ENCODE measurements at regions not wholly inside any gene's neighbourhood (a gene's known extent, or its start where the extent isn't known, plus 50 kb on each side); places are given as distances from the start of the nearest gene placed in this dataset.

GRCh38 chr7:94067047-94067446 lies 62.9 kb upstream of the BET1 start:
- Histone ChIP-seq H3F3A (replicated peaks; ENCODE audit: insufficient read depth) (peaks cover 18% of the 10 kb centered on the region), H3K27me3 (ENCODE audit: insufficient read depth) (no peaks in the 10 kb centered on the region), H3K79me2 (ENCODE audit: insufficient read depth) (no peaks in the 10 kb centered on the region), H4K20me1 (ENCODE audit: insufficient read depth) (no peaks in the 10 kb centered on the region), H3K9me3 (no peaks in the 10 kb centered on the region), H3K9me2 (no peaks in the 10 kb centered on the region), H3K4me1 (ENCODE audit: control insufficient read depth in 1 of 2, insufficient read depth in 2 of 2, low read depth in 1 of 2, low read length in 1 of 2) (peaks cover 10 to 14% of the 10 kb centered on the region in 2 experiments), H3K27ac (ENCODE audit: low read depth in 2 of 2, low read length in 1 of 2) (no peak overlapping the region), H3K4me2 (no peak overlapping the region), H3K4me3 (ENCODE audit: low read depth in 2 of 2, low read length in 1 of 2) (no peak overlapping the region), H3K36me3 (replicated peaks in 1 of 2; ENCODE audit: control insufficient read depth in 1 of 2, insufficient read depth in 2 of 2, low read length in 1 of 2) (no peaks in the 10 kb centered on the region), H2AFZ (ENCODE audit: low read depth) (no peak overlapping the region), H3K9ac (no peak overlapping the region)
- 90% methylated on average over 1 of the region's 1 CpG for whole genome bisulfite sequencing (ENCODE audit: low lambda C conversion rate)
- ChIA-PET POLR2A (no interaction called here), CTCF (interaction anchor here (1.0 to 1.8 kb wide), 4 partner anchors 10 to 445 kb away, joined by 3 to 8 read pairs (median 4); no protein-coding TSS in a partner anchor)
- DNase-seq = no peak
- no peak for TF ChIP-seq EP300 (IDR thresholded peaks at IDR 0.05; ENCODE audit: borderline replicate concordance in 1 of 2, low read depth in 1 of 2, low read length in 1 of 2)
- no peak for TF ChIP-seq TAF1 (IDR thresholded peaks at IDR 0.05; ENCODE audit: borderline replicate concordance, low read depth, low read length)

GRCh38 chr7:94067506-94067905 lies 63.4 kb upstream of the BET1 start:
- no peaks in the 10 kb centered on the region for H4K20me1 ChIP-seq (ENCODE audit: insufficient read depth)
- H3K36me3 ChIP-seq (replicated peaks in 1 of 2; ENCODE audit: control insufficient read depth in 1 of 2, insufficient read depth in 2 of 2, low read length in 1 of 2) = no peaks in the 10 kb centered on the region
- H3K27me3 ChIP-seq (ENCODE audit: insufficient read depth) = no peaks in the 10 kb centered on the region
- H3K9ac ChIP-seq = no peak overlapping the region
- no peak overlapping the region for H3K27ac ChIP-seq (ENCODE audit: low read depth in 2 of 2, low read length in 1 of 2)
- WGBS (ENCODE audit: low lambda C conversion rate) = 96% methylated on average over 3 of the region's 3 CpGs
- no peak overlapping the region for H3K4me2 ChIP-seq
- TF ChIP-seq POLR2AphosphoS5 (IDR thresholded peaks at IDR 0.05; ENCODE audit: low read depth, low read length) (no peak), NFIC (IDR thresholded peaks at IDR 0.05; ENCODE audit: borderline replicate concordance) (no peak), MXI1 (IDR thresholded peaks at IDR 0.05; ENCODE audit: low read depth, low read length) (no peak), USF1 (IDR thresholded peaks at IDR 0.05; ENCODE audit: borderline replicate concordance, low read depth) (no peak), SIN3A (IDR thresholded peaks at IDR 0.05; ENCODE audit: borderline replicate concordance, low read depth, low read length) (no peak), ZBTB33 (IDR thresholded peaks at IDR 0.05; ENCODE audit: borderline replicate concordance, low read depth) (no peak), EP300 (IDR thresholded peaks at IDR 0.05; ENCODE audit: borderline replicate concordance in 1 of 2, low read depth in 1 of 2, low read length in 1 of 2) (no peak), FOXJ3 (CRISPR knock-in tag; IDR thresholded peaks at IDR 0.05) (no peak), FOSL2 (IDR thresholded peaks at IDR 0.05; ENCODE audit: borderline replicate concordance, low read depth) (no peak), TAF1 (IDR thresholded peaks at IDR 0.05; ENCODE audit: borderline replicate concordance, low read depth, low read length) (no peak), IRF3 (IDR thresholded peaks at IDR 0.05; ENCODE audit: low read depth, low read length) (no peak), RAD21 (IDR thresholded peaks at IDR 0.05; ENCODE audit: low read length) (no peak), RFX5 (IDR thresholded peaks at IDR 0.05; ENCODE audit: low read length) (no peak), EZH2phosphoT487 (IDR thresholded peaks at IDR 0.05; ENCODE audit: borderline replicate concordance, low read depth) (no peak), CTCF (IDR thresholded peaks at IDR 0.05) (no peak), FOXM1 (IDR thresholded peaks at IDR 0.05; ENCODE audit: low read depth) (no peak), NRF1 (IDR thresholded peaks at IDR 0.05; ENCODE audit: low read depth, low read length) (no peak), MAX (IDR thresholded peaks at IDR 0.05; ENCODE audit: low read depth) (no peak)
- no peak for DNase-seq
- no peaks in the 10 kb centered on the region for H3K79me2 ChIP-seq (ENCODE audit: insufficient read depth)
- ChIA-PET CTCF (interaction anchor here (1.0 to 1.8 kb wide), 3 partner anchors 10 to 445 kb away, joined by 3 to 8 read pairs (median 4); no protein-coding TSS in a partner anchor), POLR2A (interaction anchor here (1.4 kb wide), 1 partner anchor 9 kb away, joined by 5 read pairs; no protein-coding TSS in a partner anchor)
- peaks cover 18% of the 10 kb centered on the region for H3F3A ChIP-seq (replicated peaks; ENCODE audit: insufficient read depth)
- no peak overlapping the region for H2AFZ ChIP-seq (ENCODE audit: low read depth)
- H3K4me3 ChIP-seq (ENCODE audit: low read depth in 2 of 2, low read length in 1 of 2) = no peak overlapping the region
- H3K4me1 ChIP-seq (ENCODE audit: control insufficient read depth in 1 of 2, insufficient read depth in 2 of 2, low read depth in 1 of 2, low read length in 1 of 2) = peaks cover 8 to 14% of the 10 kb centered on the region in 2 experiments
- no peaks in the 10 kb centered on the region for H3K9me2 ChIP-seq
- H3K9me3 ChIP-seq = no peaks in the 10 kb centered on the region

Data from SK-N-SH (cell line).